ENCODE measurements at regions not wholly inside any gene's neighbourhood (a gene's known extent, or its start where the extent isn't known, plus 50 kb on each side); places are given as distances from the start of the nearest gene placed in this dataset.

GRCh38 chr9:38332625-38333024, 59.9 kb upstream of the ALDH1B1 start:
- TF ChIP-seq ZNF274 (IDR thresholded peaks at IDR 0.05; ENCODE audit: low read depth, low read length) (no peak), YY1 (IDR thresholded peaks at IDR 0.05; ENCODE audit: insufficient read depth, insufficient read length) (no peak)
